ENCODE measurements at regions not wholly inside any gene's neighbourhood (a gene's known extent, or its start where the extent isn't known, plus 50 kb on each side); places are given as distances from the start of the nearest gene placed in this dataset.

DNA sequence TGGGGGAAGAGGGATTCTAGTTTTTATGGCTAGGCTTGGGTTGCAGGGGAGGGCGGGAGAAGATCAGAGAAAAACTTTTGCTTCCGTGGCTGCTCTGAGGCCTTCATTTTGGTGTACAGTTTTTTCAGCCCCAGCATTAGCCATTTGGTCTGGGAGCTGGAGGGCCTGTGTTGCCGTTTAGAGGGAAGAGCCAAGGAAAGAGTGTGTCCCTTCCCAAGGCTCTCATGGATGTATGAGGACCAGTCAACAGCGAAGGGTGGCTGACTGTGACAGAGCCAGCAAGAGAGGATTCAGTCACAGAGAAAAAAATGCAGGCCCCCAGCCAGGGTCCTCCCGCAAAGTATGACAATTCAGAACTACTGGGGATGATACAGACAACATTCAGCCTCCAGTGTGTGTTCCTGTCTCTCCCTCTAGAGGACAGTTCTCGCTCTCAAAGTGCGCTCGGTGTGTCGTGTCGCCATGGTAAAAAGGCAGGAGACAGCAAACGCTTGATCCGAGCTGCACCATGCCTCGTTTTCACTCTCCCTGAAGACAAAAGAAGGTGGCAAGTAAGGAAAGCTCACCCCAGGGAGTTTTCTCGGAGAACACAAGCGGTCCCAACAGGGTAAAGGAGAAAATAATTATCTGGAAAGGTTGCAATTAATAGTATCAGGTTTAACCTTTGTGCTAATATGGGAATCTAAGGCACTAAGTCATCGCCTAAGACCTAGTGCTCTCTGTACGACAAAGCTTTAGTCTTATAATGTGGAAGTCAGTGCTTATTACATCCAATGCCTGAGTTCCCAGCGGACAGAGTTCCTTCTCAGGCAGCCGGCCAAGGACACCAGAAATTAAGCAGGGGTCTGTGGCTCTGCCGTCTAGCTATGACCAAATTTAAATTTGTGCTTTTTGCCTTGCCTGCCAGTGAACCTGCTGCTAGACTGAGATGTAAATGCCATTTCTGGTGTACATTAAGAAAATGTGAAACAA is 157.3 kb upstream of the PLXNC1 start (continued):
- TF ChIP-seq FOXA1 (IDR thresholded peaks at IDR 0.05; ENCODE audit: borderline replicate concordance) = no peak
- TF ChIP-seq, protein P1, sequence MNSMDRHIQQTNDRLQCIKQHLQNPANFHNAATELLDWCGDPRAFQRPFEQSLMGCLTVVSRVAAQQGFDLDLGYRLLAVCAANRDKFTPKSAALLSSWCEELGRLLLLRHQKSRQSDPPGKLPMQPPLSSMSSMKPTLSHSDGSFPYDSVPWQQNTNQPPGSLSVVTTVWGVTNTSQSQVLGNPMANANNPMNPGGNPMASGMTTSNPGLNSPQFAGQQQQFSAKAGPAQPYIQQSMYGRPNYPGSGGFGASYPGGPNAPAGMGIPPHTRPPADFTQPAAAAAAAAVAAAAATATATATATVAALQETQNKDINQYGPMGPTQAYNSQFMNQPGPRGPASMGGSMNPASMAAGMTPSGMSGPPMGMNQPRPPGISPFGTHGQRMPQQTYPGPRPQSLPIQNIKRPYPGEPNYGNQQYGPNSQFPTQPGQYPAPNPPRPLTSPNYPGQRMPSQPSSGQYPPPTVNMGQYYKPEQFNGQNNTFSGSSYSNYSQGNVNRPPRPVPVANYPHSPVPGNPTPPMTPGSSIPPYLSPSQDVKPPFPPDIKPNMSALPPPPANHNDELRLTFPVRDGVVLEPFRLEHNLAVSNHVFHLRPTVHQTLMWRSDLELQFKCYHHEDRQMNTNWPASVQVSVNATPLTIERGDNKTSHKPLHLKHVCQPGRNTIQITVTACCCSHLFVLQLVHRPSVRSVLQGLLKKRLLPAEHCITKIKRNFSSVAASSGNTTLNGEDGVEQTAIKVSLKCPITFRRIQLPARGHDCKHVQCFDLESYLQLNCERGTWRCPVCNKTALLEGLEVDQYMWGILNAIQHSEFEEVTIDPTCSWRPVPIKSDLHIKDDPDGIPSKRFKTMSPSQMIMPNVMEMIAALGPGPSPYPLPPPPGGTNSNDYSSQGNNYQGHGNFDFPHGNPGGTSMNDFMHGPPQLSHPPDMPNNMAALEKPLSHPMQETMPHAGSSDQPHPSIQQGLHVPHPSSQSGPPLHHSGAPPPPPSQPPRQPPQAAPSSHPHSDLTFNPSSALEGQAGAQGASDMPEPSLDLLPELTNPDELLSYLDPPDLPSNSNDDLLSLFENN (IDR thresholded peaks at IDR 0.05; ENCODE audit: low read depth in 2 of 2, low read length in 2 of 2) = no peak
- no peak for TF ChIP-seq ZNF263 (CRISPR knock-in tag; IDR thresholded peaks at IDR 0.05; ENCODE audit: borderline replicate concordance)
- peak in 1 of 2 experiments; percentile 39; a peak in 1 of 4 replicates for TF ChIP-seq RCOR1 (IDR thresholded peaks at IDR 0.05; ENCODE audit: borderline replicate concordance in 1 of 2, low read depth in 2 of 2, low read length in 2 of 2)
- no peak for TF ChIP-seq ZNF780A (CRISPR knock-in tag; IDR thresholded peaks at IDR 0.05)
- TF ChIP-seq ZNF644 (tag; IDR thresholded peaks at IDR 0.05; ENCODE audit: low read depth) = no peak
- no peak for TF ChIP-seq ZBTB17 (CRISPR knock-in tag; IDR thresholded peaks at IDR 0.05)
- peak; percentile 44; the same call in 1 of the 2 replicates for TF ChIP-seq CBX1 (IDR thresholded peaks at IDR 0.05; ENCODE audit: low read depth)
- no peak for TF ChIP-seq KLF1 (tag; IDR thresholded peaks at IDR 0.05)
- TF ChIP-seq, protein P2, sequence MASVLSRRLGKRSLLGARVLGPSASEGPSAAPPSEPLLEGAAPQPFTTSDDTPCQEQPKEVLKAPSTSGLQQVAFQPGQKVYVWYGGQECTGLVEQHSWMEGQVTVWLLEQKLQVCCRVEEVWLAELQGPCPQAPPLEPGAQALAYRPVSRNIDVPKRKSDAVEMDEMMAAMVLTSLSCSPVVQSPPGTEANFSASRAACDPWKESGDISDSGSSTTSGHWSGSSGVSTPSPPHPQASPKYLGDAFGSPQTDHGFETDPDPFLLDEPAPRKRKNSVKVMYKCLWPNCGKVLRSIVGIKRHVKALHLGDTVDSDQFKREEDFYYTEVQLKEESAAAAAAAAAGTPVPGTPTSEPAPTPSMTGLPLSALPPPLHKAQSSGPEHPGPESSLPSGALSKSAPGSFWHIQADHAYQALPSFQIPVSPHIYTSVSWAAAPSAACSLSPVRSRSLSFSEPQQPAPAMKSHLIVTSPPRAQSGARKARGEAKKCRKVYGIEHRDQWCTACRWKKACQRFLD (CRISPR knock-in tag; IDR thresholded peaks at IDR 0.05) = no peak
- TF ChIP-seq, protein P3, sequence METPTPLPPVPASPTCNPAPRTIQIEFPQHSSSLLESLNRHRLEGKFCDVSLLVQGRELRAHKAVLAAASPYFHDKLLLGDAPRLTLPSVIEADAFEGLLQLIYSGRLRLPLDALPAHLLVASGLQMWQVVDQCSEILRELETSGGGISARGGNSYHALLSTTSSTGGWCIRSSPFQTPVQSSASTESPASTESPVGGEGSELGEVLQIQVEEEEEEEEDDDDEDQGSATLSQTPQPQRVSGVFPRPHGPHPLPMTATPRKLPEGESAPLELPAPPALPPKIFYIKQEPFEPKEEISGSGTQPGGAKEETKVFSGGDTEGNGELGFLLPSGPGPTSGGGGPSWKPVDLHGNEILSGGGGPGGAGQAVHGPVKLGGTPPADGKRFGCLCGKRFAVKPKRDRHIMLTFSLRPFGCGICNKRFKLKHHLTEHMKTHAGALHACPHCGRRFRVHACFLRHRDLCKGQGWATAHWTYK (CRISPR knock-in tag; IDR thresholded peaks at IDR 0.05) = no peak
- TF ChIP-seq, protein P4, sequence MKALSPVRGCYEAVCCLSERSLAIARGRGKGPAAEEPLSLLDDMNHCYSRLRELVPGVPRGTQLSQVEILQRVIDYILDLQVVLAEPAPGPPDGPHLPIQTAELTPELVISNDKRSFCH (CRISPR knock-in tag; IDR thresholded peaks at IDR 0.05) = no peak
- TF ChIP-seq, protein P4 (tag; IDR thresholded peaks at IDR 0.05) = no peak
- TF ChIP-seq POLR2A (conservative IDR thresholded peaks at IDR 0.05) = no peak
- no peak for TF ChIP-seq CCNT2 (IDR thresholded peaks at IDR 0.05; ENCODE audit: borderline replicate concordance, extremely low read depth, insufficient read length, low read depth, low read length)
- TF ChIP-seq, protein P5, sequence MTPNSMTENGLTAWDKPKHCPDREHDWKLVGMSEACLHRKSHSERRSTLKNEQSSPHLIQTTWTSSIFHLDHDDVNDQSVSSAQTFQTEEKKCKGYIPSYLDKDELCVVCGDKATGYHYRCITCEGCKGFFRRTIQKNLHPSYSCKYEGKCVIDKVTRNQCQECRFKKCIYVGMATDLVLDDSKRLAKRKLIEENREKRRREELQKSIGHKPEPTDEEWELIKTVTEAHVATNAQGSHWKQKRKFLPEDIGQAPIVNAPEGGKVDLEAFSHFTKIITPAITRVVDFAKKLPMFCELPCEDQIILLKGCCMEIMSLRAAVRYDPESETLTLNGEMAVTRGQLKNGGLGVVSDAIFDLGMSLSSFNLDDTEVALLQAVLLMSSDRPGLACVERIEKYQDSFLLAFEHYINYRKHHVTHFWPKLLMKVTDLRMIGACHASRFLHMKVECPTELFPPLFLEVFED (CRISPR knock-in tag; conservative IDR thresholded peaks at IDR 0.05) = no peak
- no peak for TF ChIP-seq ZBTB1 (CRISPR knock-in tag; IDR thresholded peaks at IDR 0.05; ENCODE audit: borderline replicate concordance, low read depth)
- no peak for TF ChIP-seq MCM5 (IDR thresholded peaks at IDR 0.05; ENCODE audit: low read depth)
- TF ChIP-seq KLF16 (IDR thresholded peaks at IDR 0.05) = peak; percentile 63; the same call in 1 of the 2 replicates
- peak; percentile 68 for TF ChIP-seq CREM (IDR thresholded peaks at IDR 0.05; ENCODE audit: low read depth)

All from K562 (cell line).